ENCODE measurements at regions not wholly inside any gene's neighbourhood (a gene's known extent, or its start where the extent isn't known, plus 50 kb on each side); places are given as distances from the start of the nearest gene placed in this dataset.

DNA sequence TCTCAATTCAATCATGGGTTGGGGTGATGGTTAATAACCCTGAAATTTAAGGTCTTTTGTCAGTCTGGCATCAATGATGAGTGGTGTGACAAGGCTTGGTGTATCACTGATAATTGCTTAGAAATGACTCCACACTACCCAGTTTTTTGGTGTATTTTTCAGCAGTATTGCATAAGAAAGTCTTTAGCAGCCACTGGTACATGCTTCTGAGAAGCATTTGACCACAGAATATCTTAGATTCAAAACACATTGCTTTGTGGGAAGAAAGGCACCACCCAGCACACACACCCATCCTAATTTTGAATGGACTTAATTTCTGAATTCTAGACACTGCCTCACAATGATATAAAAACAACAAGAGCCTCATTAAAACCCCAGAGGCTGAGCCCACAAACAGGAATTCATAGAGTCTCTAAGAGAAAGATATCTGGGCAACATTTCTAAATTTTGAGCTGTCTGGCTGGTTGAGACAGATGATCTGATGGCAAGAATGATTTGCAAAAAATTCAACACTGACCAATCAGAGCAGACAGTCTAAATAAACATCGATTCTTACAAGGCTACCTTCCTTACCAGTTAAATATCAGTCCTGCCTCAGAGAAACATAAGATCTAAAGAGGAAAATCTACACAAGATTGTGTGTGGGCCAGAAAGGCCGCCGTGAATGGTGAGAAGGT is 114.7 kb upstream of the CYP1B1 start:
- H3K4me3 ChIP-seq = no peak overlapping the region
- H3K9me3 ChIP-seq = no peaks in the 10 kb centered on the region
- TF ChIP-seq POLR2A (IDR thresholded peaks at IDR 0.05) (no peak), EP300 (IDR thresholded peaks at IDR 0.05) (no peak), POLR2AphosphoS5 (IDR thresholded peaks at IDR 0.05) (no peak)
- TF ChIP-seq, protein P1, sequence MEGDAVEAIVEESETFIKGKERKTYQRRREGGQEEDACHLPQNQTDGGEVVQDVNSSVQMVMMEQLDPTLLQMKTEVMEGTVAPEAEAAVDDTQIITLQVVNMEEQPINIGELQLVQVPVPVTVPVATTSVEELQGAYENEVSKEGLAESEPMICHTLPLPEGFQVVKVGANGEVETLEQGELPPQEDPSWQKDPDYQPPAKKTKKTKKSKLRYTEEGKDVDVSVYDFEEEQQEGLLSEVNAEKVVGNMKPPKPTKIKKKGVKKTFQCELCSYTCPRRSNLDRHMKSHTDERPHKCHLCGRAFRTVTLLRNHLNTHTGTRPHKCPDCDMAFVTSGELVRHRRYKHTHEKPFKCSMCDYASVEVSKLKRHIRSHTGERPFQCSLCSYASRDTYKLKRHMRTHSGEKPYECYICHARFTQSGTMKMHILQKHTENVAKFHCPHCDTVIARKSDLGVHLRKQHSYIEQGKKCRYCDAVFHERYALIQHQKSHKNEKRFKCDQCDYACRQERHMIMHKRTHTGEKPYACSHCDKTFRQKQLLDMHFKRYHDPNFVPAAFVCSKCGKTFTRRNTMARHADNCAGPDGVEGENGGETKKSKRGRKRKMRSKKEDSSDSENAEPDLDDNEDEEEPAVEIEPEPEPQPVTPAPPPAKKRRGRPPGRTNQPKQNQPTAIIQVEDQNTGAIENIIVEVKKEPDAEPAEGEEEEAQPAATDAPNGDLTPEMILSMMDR (IDR thresholded peaks at IDR 0.05) = no peak
- intact Hi-C loops (cut with DNase I; ENCODE audit: low total_unique reads) = no loop called here
- 87 to 95% (median 91%) methylated on average over 3 of the region's 3 CpGs for WGBS, 5 donors
- peak overlapping the region in 4 of 5 donors; percentile 10 to 85 (median 36) for H3K27ac ChIP-seq
- H3K36me3 ChIP-seq = no peaks in the 10 kb centered on the region
- no peaks in the 10 kb centered on the region for H3K27me3 ChIP-seq
- DNase-seq = no peak
- H3K4me1 ChIP-seq = peaks cover 0 to 20% (median 9%) of the 10 kb centered on the region in 4 donors

DNA sequence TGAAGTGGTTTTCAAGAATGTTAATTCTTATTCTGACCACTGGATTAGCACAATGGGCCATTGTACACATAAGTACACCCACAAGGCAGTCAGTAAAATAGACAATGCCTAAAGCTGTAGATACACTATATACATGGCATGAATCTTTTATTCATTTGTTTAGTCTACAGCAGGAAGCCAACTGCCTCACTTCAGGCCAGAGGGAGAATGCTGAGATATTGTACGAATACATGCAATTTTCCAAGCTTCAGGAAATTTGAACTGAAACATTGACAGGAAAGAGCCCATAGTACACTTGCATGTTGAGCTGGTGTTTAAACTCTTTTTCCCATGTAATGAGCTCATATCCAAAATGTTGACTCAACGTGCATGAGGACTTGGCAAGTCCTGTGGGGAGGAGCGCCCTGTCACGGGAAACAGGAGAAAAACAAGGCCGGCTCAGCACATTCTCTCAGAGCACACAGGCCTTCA is 111.6 kb upstream of the CYP1B1 start:
- Histone ChIP-seq H3K4me1 (peaks cover 0 to 34% (median 14%) of the 10 kb centered on the region in 4 donors), H3K27me3 (no peaks in the 10 kb centered on the region), H3K4me3 (no peak overlapping the region), H3K27ac (peak overlapping the region in 4 of 5 donors; percentile 46 to 85 (median 78)), H3K9me3 (no peaks in the 10 kb centered on the region), H3K36me3 (no peaks in the 10 kb centered on the region)
- no peak for TF ChIP-seq POLR2A (IDR thresholded peaks at IDR 0.05)
- TF ChIP-seq POLR2AphosphoS5 (IDR thresholded peaks at IDR 0.05) = peak; percentile 28 to 81 (median 80)
- WGBS, 5 donors = 43 to 60% (median 49%) methylated on average over 5 of the region's 5 CpGs
- intact Hi-C loops (cut with DNase I; ENCODE audit: low total_unique reads) = no loop called here
- DNase-seq = peak; percentile 28 to 91

DNA sequence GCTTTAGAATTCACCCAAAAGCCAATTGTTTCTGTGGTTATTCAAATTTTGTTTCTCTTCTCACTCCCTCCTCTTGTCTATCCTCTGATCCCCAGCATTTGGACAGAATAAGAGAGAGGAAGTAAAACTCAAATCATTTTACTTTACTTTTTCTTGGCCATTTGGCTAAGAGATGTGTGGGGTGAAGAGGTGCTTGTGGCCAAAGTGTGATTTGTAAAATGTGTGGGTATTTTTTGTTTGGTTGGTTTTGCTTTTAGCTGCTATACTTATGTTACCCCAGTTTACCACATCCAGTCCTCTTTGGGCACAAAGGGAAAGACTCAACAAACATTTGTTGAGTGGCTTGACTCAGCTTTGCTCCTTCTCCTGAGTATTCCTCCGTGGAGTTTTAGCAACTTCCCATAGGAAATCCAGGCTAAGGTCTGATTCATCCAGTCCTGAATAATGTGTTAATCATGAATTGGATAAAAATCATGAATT is 109.1 kb upstream of the CYP1B1 start:
- Histone ChIP-seq H3K4me1 (peaks cover 0 to 46% (median 16%) of the 10 kb centered on the region in 4 donors), H3K4me3 (no peak overlapping the region)

GRCh38 chr2:38182492-38183003 is 106.6 kb upstream of the CYP1B1 start:
- no peaks in the 10 kb centered on the region for H3K36me3 ChIP-seq
- H3K4me3 ChIP-seq = no peak overlapping the region
- 66 to 88% (median 83%) methylated on average over 4 of the region's 4 CpGs for WGBS, 5 donors
- no peak for DNase-seq
- intact Hi-C loops (cut with DNase I; ENCODE audit: low total_unique reads) = no loop called here
- H3K27ac ChIP-seq = peak overlapping the region in 4 of 5 donors; percentile 12 to 85 (median 32)
- no peaks in the 10 kb centered on the region for H3K27me3 ChIP-seq
- TF ChIP-seq, protein P1 (IDR thresholded peaks at IDR 0.05) = no peak
- no peaks in the 10 kb centered on the region for H3K9me3 ChIP-seq
- peaks cover 0 to 46% (median 21%) of the 10 kb centered on the region in 4 donors for H3K4me1 ChIP-seq

More for the DNA sequence above, 109.1 kb upstream of the CYP1B1 start:
- Histone ChIP-seq H3K9me3 (no peaks in the 10 kb centered on the region), H3K36me3 (no peaks in the 10 kb centered on the region), H3K27me3 (no peaks in the 10 kb centered on the region), H3K27ac (peak overlapping the region in 4 of 5 donors; percentile 12 to 85 (median 56))
- intact Hi-C loops (cut with DNase I; ENCODE audit: low total_unique reads) = no loop called here
- TF ChIP-seq EP300 (IDR thresholded peaks at IDR 0.05) (no peak), POLR2A (IDR thresholded peaks at IDR 0.05) (no peak), POLR2AphosphoS5 (IDR thresholded peaks at IDR 0.05) (peak in 1 of 3 donors; percentile 42)
- TF ChIP-seq, protein P1 (IDR thresholded peaks at IDR 0.05) = no peak
- DNase-seq = no peak
- 50 to 63% (median 57%) methylated on average over 1 of the region's 1 CpG for WGBS, 5 donors
